Subcutaneous abdominal adipose tissue (tissue), 5 donors: ENCODE measurements at regions not wholly inside any gene's neighbourhood (a gene's known extent, or its start where the extent isn't known, plus 50 kb on each side); places are given as distances from the start of the nearest gene placed in this dataset.

ENCODE experiments used
- H3K27ac ChIP-seq: one replicate; pipeline ENCODE4 v1.7.0; 2013; ENCODE audit warnings: low read depth, mild to moderate bottlenecking, inconsistent platforms, low read length, moderate library complexity
- H3K27me3 ChIP-seq, 5 donors: one replicate each; pipeline ENCODE4 v1.7.0; 2013; ENCODE audit warnings: low read length in 5 of 5, inconsistent platforms in 1 of 5; ENCODE audit not compliant: control insufficient read depth in 5 of 5, insufficient read depth in 4 of 5
- H3K36me3 ChIP-seq, 5 donors: one replicate each; pipeline ENCODE4 v1.7.0; 2013; ENCODE audit warnings: low read length in 5 of 5; ENCODE audit not compliant: control insufficient read depth in 5 of 5, insufficient read depth in 5 of 5
- H3K4me1 ChIP-seq, 5 donors: one replicate each; pipeline ENCODE4 v1.7.0; 2013; ENCODE audit warnings: low read length in 5 of 5, mild to moderate bottlenecking in 3 of 5, moderate library complexity in 1 of 5; ENCODE audit not compliant: control insufficient read depth in 5 of 5, insufficient read depth in 5 of 5
- H3K4me3 ChIP-seq, 5 donors: one replicate each; pipeline ENCODE4 v1.7.0; 2013; ENCODE audit warnings: low read length in 5 of 5, low read depth in 1 of 5
- H3K9ac ChIP-seq, 5 donors: one replicate each; pipeline ENCODE4 v1.7.0; 2013; ENCODE audit warnings: low read length in 5 of 5, mild to moderate bottlenecking in 4 of 5, moderate library complexity in 3 of 5
- H3K9me3 ChIP-seq, 5 donors: one replicate each; pipeline ENCODE4 v1.7.0; 2013; ENCODE audit warnings: low read length in 5 of 5; ENCODE audit not compliant: control insufficient read depth in 5 of 5
- donor health status: healthy.
- donor health status: healthy.
- donor health status: healthy.
- donor health status: healthy.
- donor health status: healthy.

DNA sequence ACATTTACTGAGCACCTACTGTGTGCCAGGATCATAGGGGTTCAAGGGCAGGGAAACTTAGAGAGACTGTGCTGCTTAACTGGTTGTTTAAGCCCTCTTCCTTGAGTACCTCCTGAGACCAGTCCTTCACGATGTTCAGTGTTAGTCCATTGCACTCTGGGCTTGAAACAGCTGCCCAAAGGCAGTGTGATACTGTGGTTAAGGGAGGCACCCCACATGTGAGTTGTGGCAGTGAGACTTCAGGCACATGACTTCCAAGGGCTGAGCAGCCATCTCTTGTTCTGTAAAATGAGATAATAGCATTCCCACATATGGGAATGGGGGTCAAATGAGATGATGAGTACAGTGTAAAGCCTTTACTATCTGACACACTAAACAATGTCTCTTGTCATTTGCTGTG is 75.1 kb downstream of the LINGO1 start:
- H3K36me3 ChIP-seq = no peaks in the 10 kb centered on the region
- no peaks in the 10 kb centered on the region for H3K4me1 ChIP-seq
- H3K4me3 ChIP-seq = no peak overlapping the region
- H3K27me3 ChIP-seq = peaks cover 0 to 6% (median 0%) of the 10 kb centered on the region in 5 donors
- H3K27ac ChIP-seq = no peak overlapping the region
- H3K9me3 ChIP-seq = no peaks in the 10 kb centered on the region
- H3K9ac ChIP-seq = no peak overlapping the region

DNA sequence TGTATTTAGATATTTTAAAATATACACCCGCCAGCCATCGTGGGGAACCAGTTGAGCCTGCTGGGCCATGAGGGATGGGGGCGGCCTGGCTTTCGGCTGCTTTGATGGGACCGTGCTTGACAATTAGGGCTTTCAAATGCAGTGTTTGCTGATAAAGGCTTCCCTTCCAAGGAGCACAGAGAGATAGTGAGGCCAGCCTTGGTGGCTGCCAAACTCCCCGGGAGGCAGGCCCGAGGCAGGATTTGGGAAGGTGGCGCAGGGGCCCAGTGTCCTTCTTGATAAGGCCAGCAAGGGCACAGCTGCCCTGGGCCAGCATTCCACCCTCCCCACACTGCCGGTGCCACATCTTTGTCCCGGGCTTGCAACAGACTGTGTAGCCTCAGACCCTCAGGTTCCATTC is 75.6 kb downstream of the LINGO1 start:
- H3K9ac ChIP-seq = no peak overlapping the region
- H3K9me3 ChIP-seq = no peaks in the 10 kb centered on the region
- H3K27ac ChIP-seq = no peak overlapping the region
- H3K27me3 ChIP-seq = peaks cover 0 to 6% (median 0%) of the 10 kb centered on the region in 5 donors
- H3K36me3 ChIP-seq = no peaks in the 10 kb centered on the region
- H3K4me1 ChIP-seq = no peaks in the 10 kb centered on the region
- H3K4me3 ChIP-seq = no peak overlapping the region

DNA sequence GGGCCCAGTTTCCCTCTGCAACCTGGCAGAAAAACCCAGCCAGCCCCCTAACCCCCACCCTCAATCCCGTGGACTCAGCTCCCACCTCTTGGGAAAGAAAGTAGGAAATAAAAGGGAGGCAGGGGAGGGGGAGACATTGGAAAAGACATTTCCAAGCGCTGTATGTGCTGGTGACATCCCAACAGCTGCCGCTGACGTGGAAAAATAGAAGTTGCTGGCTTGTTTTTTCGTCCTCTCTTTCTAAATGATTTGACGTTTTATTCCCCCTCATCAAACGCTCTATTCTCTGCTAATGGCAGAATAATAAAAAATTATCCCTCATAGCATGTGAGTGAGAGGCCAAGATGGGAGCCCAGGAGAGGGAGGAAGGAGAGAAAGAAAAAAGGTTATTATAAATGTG is 76.1 kb downstream of the LINGO1 start:
- Histone ChIP-seq H3K27me3 (peaks cover 0 to 6% (median 0%) of the 10 kb centered on the region in 5 donors), H3K36me3 (no peaks in the 10 kb centered on the region), H3K4me1 (no peaks in the 10 kb centered on the region), H3K9me3 (no peaks in the 10 kb centered on the region), H3K27ac (no peak overlapping the region), H3K9ac (no peak overlapping the region), H3K4me3 (no peak overlapping the region)

- H3K27ac ChIP-seq = no peak overlapping the region
- no peaks in the 10 kb centered on the region for H3K36me3 ChIP-seq
- no peaks in the 10 kb centered on the region for H3K9me3 ChIP-seq
- no peak overlapping the region for H3K4me3 ChIP-seq
- peaks cover 0 to 6% (median 0%) of the 10 kb centered on the region in 5 donors for H3K27me3 ChIP-seq
- no peak overlapping the region for H3K9ac ChIP-seq
- H3K4me1 ChIP-seq = no peaks in the 10 kb centered on the region
Measured at GRCh38 chr15:77555232-77555631, 77.5 kb downstream of the LINGO1 start.

- no peaks in the 10 kb centered on the region for H3K9me3 ChIP-seq
- H3K36me3 ChIP-seq = no peaks in the 10 kb centered on the region
- no peak overlapping the region for H3K4me3 ChIP-seq
- no peak overlapping the region for H3K9ac ChIP-seq
- no peak overlapping the region for H3K27ac ChIP-seq
- peaks cover 0 to 6% (median 0%) of the 10 kb centered on the region in 5 donors for H3K27me3 ChIP-seq
- H3K4me1 ChIP-seq = no peaks in the 10 kb centered on the region
Measured at GRCh38 chr15:77554306-77555080, 78.2 kb downstream of the LINGO1 start.

DNA sequence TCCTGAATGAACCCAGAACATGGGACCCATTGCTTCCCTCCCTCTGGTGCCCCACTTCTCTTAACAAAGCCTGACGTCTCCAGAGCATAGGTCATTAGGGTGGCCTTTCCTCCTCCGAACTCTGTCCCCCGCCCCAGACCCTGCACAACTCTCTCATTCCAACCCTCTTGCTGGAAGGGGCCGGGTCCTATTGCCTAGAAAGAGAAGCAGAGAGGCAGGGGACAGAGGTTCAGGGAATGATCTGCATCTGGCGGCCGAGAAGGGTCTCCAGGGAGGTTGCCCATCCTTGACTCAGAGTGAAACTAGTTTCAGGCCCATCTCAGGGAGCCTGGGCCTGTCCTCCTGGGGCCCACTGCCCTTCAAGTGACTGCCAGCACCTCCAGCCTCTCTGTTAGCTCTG is 79.0 kb downstream of the LINGO1 start:
- Histone ChIP-seq H3K9me3 (no peaks in the 10 kb centered on the region), H3K4me1 (peaks cover 0 to 4% (median 0%) of the 10 kb centered on the region in 5 donors), H3K4me3 (no peak overlapping the region), H3K36me3 (no peaks in the 10 kb centered on the region), H3K27ac (no peak overlapping the region), H3K27me3 (peaks cover 0 to 6% (median 0%) of the 10 kb centered on the region in 5 donors), H3K9ac (no peak overlapping the region)

- Histone ChIP-seq H3K4me3 (no peak overlapping the region), H3K9ac (no peak overlapping the region), H3K4me1 (peaks cover 0 to 7% (median 0%) of the 10 kb centered on the region in 5 donors), H3K27me3 (peaks cover 0 to 6% (median 0%) of the 10 kb centered on the region in 5 donors), H3K36me3 (no peaks in the 10 kb centered on the region), H3K27ac (no peak overlapping the region), H3K9me3 (no peaks in the 10 kb centered on the region)
Measured at GRCh38 chr15:77553257-77553656, 79.5 kb downstream of the LINGO1 start.

GRCh38 chr15:77552066-77552465 is 80.6 kb downstream of the LINGO1 start:
- H3K36me3 ChIP-seq = no peaks in the 10 kb centered on the region
- H3K27me3 ChIP-seq = peaks cover 0 to 6% (median 0%) of the 10 kb centered on the region in 5 donors
- H3K4me1 ChIP-seq = peaks cover 0 to 8% (median 0%) of the 10 kb centered on the region in 5 donors
- no peak overlapping the region for H3K4me3 ChIP-seq
- H3K9ac ChIP-seq = no peak overlapping the region
- H3K9me3 ChIP-seq = peaks cover 0 to 7% (median 0%) of the 10 kb centered on the region in 5 donors
- H3K27ac ChIP-seq = no peak overlapping the region

DNA sequence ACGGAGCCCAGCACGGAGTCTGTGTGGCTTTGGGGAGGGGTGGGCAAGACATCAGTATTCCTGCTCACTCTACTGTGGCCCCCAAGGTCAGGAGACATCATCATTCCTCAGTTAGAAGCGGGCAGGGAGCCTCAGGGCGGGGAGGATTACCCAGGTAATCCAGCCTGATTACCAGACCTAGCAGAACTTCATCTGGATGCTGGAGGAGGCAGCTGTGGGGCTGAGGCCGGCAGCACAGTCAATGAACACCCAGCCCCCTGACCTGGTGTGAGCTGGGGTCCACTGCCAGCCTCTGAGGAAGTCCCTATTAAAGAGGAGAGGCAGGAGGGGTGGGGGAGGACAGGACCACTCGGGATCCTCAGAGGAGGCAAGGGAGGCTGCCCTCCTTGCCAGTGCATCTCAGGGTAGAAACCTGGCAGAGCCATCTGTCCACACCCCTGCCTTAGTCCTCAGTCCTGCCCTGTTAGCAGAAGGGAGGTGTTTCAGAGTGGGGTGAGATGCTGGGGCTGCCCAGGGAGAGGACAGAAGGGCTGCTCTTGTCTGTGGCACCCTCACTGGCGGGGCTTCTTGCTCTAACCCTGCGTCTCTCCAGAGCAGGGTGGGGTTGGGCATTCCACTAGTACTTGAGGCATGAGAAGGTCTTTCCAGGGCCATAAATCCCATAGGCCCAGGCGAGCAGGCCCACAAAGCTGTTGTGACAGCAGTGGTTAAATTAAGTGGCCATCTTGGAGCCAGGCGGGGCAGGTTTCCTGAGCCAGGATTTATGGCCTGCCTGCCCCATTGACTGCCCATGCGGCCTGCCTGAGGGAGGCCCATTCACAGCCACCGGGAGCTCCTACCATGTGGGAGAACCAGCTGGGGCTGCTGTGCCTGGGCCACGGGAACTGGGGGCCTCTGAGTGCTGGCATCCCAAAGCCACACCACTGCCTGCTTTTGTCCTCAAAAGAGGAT is 82.1 kb downstream of the LINGO1 start:
- Histone ChIP-seq H3K9ac (no peak overlapping the region), H3K27ac (no peak overlapping the region)

More for the DNA sequence above, 82.1 kb downstream of the LINGO1 start:
- Histone ChIP-seq H3K4me3 (no peak overlapping the region), H3K36me3 (no peaks in the 10 kb centered on the region), H3K4me1 (peaks cover 0 to 17% (median 8%) of the 10 kb centered on the region in 5 donors), H3K27me3 (peaks cover 0 to 6% (median 0%) of the 10 kb centered on the region in 5 donors), H3K9me3 (peaks cover 0 to 7% (median 0%) of the 10 kb centered on the region in 5 donors)
